ENCODE measurements at regions not wholly inside any gene's neighbourhood (a gene's known extent, or its start where the extent isn't known, plus 50 kb on each side); places are given as distances from the start of the nearest gene placed in this dataset.

- Histone ChIP-seq H3K4me3 (no peak overlapping the region), H3K4me1 (peaks cover 0 to 49% (median 13%) of the 10 kb centered on the region in 4 donors), H3K27me3 (no peaks in the 10 kb centered on the region), H3K27ac (peak overlapping the region in 2 of 3 donors; percentile 65 to 76), H3K9me3 (no peaks in the 10 kb centered on the region), H3K36me3 (no peaks in the 10 kb centered on the region)
- intact Hi-C loops (cut with DNase I) = no loop called here
- TF ChIP-seq POLR2A (IDR thresholded peaks at IDR 0.05) (no peak), CTCF (IDR thresholded peaks at IDR 0.05) (no peak)
- ATAC-seq = peak in 1 of 4 donors; percentile 4
- no peak for DNase-seq
- 47% methylated on average over 5 of the region's 7 CpGs for WGBS (ENCODE audit: insufficient coverage, low coverage, low lambda C conversion rate, missing lambda C conversion rate)
Observed at GRCh38 chr15:62889141-62889661, 153.3 kb upstream of the TPM1 start.

- Histone ChIP-seq H3K27ac (peak overlapping the region; percentile 58 to 76 (median 65)), H3K27me3 (no peaks in the 10 kb centered on the region), H3K4me3 (no peak overlapping the region), H3K36me3 (no peaks in the 10 kb centered on the region), H3K4me1 (peaks cover 0 to 49% (median 13%) of the 10 kb centered on the region in 4 donors), H3K9me3 (no peaks in the 10 kb centered on the region)
- TF ChIP-seq POLR2A (IDR thresholded peaks at IDR 0.05) (peak; percentile 48), CTCF (IDR thresholded peaks at IDR 0.05) (no peak)
- peak; percentile 42 to 55 (median 48) for ATAC-seq
- intact Hi-C loops (cut with DNase I) = no loop called here
- 41% methylated on average over 5 of the region's 5 CpGs for WGBS (ENCODE audit: insufficient coverage, low coverage, low lambda C conversion rate, missing lambda C conversion rate)
- DNase-seq = no peak
Observed at GRCh38 chr15:62889734-62890505, 152.6 kb upstream of the TPM1 start.

GRCh38 chr15:62894322-62895085 is 148.0 kb upstream of the TPM1 start:
- no peak for ATAC-seq
- H3K4me1 ChIP-seq = peaks cover 0 to 22% (median 9%) of the 10 kb centered on the region in 4 donors
- no peaks in the 10 kb centered on the region for H3K36me3 ChIP-seq
- no peak overlapping the region for H3K27ac ChIP-seq
- no peak for TF ChIP-seq POLR2A (IDR thresholded peaks at IDR 0.05)
- no peak for TF ChIP-seq CTCF (IDR thresholded peaks at IDR 0.05)
- H3K9me3 ChIP-seq = no peaks in the 10 kb centered on the region
- WGBS (ENCODE audit: insufficient coverage, low coverage, low lambda C conversion rate, missing lambda C conversion rate) = 91% methylated on average over 9 of the region's 10 CpGs
- no peak for DNase-seq
- no peaks in the 10 kb centered on the region for H3K27me3 ChIP-seq
- H3K4me3 ChIP-seq = no peak overlapping the region
- intact Hi-C loops (cut with DNase I) = no loop called here

- Histone ChIP-seq H3K4me3 (no peak overlapping the region), H3K27me3 (no peaks in the 10 kb centered on the region), H3K4me1 (peaks cover 0 to 19% (median 9%) of the 10 kb centered on the region in 4 donors), H3K27ac (peak overlapping the region in 1 of 3 donors; percentile 56), H3K36me3 (no peaks in the 10 kb centered on the region), H3K9me3 (no peaks in the 10 kb centered on the region)
- TF ChIP-seq POLR2A (IDR thresholded peaks at IDR 0.05) (no peak), CTCF (IDR thresholded peaks at IDR 0.05) (no peak)
- ATAC-seq = no peak
- 51% methylated on average over 3 of the region's 6 CpGs for WGBS (ENCODE audit: insufficient coverage, low coverage, low lambda C conversion rate, missing lambda C conversion rate)
- no peak for DNase-seq
- intact Hi-C loops (cut with DNase I) = no loop called here
Observed at GRCh38 chr15:62895139-62895866, 147.2 kb upstream of the TPM1 start.
